Body of pancreas (tissue), 4 donors: ENCODE measurements at regions not wholly inside any gene's neighbourhood (a gene's known extent, or its start where the extent isn't known, plus 50 kb on each side); places are given as distances from the start of the nearest gene placed in this dataset.
"Not testable (repeated sequence)": the region's sequence is repeated elsewhere in the genome, so short reads cannot be mapped to it uniquely, and the experiment has no call there.

Experiments used
- CTCF ChIP-seq, 7 experiments: fragments of 450-650 bp in 4 of 7; fragments of 200-600 bp in 3 of 7; sonication (generic) in 3 of 7; IDR thresholded peaks; one replicate each; pipeline ENCODE4 v1.5.1; 2016 to 2019; ENCODE audit warnings: antibody characterized with exemption in 7 of 7
- POLR2A ChIP-seq, 3 donors: fragments of 450-650 bp; IDR thresholded peaks; one replicate each; pipeline ENCODE4 v1.6.1; 2016; ENCODE audit warnings: antibody characterized with exemption in 3 of 3, mild to moderate bottlenecking in 2 of 3

GRCh38 chr4:11947629-11948028 lies 518.9 kb upstream of the HS3ST1 start:
- TF ChIP-seq CTCF, POLR2A (IDR thresholded peaks at IDR 0.05): not testable (repeated sequence)
